MCF 10A (cell line): ENCODE measurements at regions not wholly inside any gene's neighbourhood (a gene's known extent, or its start where the extent isn't known, plus 50 kb on each side); places are given as distances from the start of the nearest gene placed in this dataset.

ENCODE experiments used
- BruUV-seq: library from RNA; stranded (reverse); fragments of 400-500 nt; replicated peaks from 2 replicates; lab custom pipeline; 2021; lab: Mats Ljungman, UMichigan
- CTCF ChIA-PET: fragments of 300-600 bp; sonication (Branson Sonifier 250); formaldehyde crosslinking; extraction: SDS; loops from one replicate; lab custom pipeline; 2021; ENCODE audit warnings: antibody characterized with exemption, inconsistent platforms; lab: Yijun Ruan, JAX
- POLR2A ChIA-PET: fragments of 300-600, 350-650 bp; sonication (Branson Sonifier 250); formaldehyde crosslinking; extraction: SDS; loops from one replicate; lab custom pipeline; 2020; ENCODE audit warnings: antibody characterized with exemption, inconsistent platforms; lab: Yijun Ruan, JAX
- DNase-seq: peaks from one replicate; pipeline ENCODE4 v3.0.0-alpha.2; 2018; ENCODE audit not compliant: unreplicated experiment
- H3K27ac Mint-ChIP-seq: one replicate; pipeline ENCODE4 v1.8.0; 2022; ENCODE audit warnings: mild to moderate bottlenecking, low read depth, mixed read lengths; ENCODE audit not compliant: unreplicated experiment
- H3K27me3 Mint-ChIP-seq: one replicate; pipeline ENCODE4 v1.8.0; 2022; ENCODE audit warnings: mixed read lengths; ENCODE audit not compliant: insufficient read depth, unreplicated experiment
- H3K36me3 Mint-ChIP-seq: one replicate; pipeline ENCODE4 v1.8.0; 2022; ENCODE audit warnings: mild to moderate bottlenecking, moderate library complexity, mixed read lengths; ENCODE audit not compliant: insufficient read depth, unreplicated experiment
- H3K4me1 Mint-ChIP-seq: one replicate; pipeline ENCODE4 v1.8.0; 2022; ENCODE audit warnings: mixed read lengths; ENCODE audit not compliant: insufficient read depth, unreplicated experiment
- H3K4me3 Mint-ChIP-seq: one replicate; pipeline ENCODE4 v1.8.0; 2022; ENCODE audit warnings: mild to moderate bottlenecking, moderate library complexity, mixed read lengths; ENCODE audit not compliant: unreplicated experiment
- H3K9me3 Mint-ChIP-seq: one replicate; pipeline ENCODE4 v1.8.0; 2022; ENCODE audit warnings: mixed read lengths; ENCODE audit not compliant: unreplicated experiment
- CTCF ChIP-seq: fragments of 200-600 bp; IDR thresholded peaks from one replicate; pipeline ENCODE4 v1.8.0; 2022; ENCODE audit warnings: antibody characterized with exemption, mild to moderate bottlenecking; ENCODE audit not compliant: unreplicated experiment
- intact Hi-C: fragments of 100-400 bp; cut with micrococcal nuclease; formaldehyde crosslinking; loops from 2 replicates; pipeline ENCODE4 v1.14.1; 2022

- H3K36me3 Mint-ChIP-seq: no peaks in the 10 kb centered on the region
- POLR2A ChIA-PET: no interaction called here
These were observed 71.7 kb downstream of the GABRA6 start for GRCh38 chr5:161757223-161757622.

GRCh38 chr5:161763571-161763970 lies 78.0 kb downstream of the GABRA6 start:
- DNase-seq: no peak
- no peak for TF ChIP-seq CTCF
- Mint-ChIP-seq H3K27me3 (peaks cover 72% of the 10 kb centered on the region), H3K36me3 (no peaks in the 10 kb centered on the region), H3K4me1 (no peaks in the 10 kb centered on the region), H3K9me3 (no peaks in the 10 kb centered on the region), H3K4me3 (no peak overlapping the region), H3K27ac (no peak overlapping the region)
- ChIA-PET POLR2A (interaction anchor here (0.7 kb wide), 2 partner anchors 18 to 23 kb away, joined by 3 read pairs; no protein-coding TSS in a partner anchor), CTCF (interaction anchor here (0.6 to 1.3 kb wide), 2 partner anchors 9 to 132 kb away, joined by 3 to 4 read pairs; no protein-coding TSS in a partner anchor)
- BruUV-seq: no TSS peak
- intact Hi-C loops: no loop called here

More at GRCh38 chr5:161757223-161757622, 71.7 kb downstream of the GABRA6 start:
- no peak for TF ChIP-seq CTCF
- CTCF ChIA-PET: no interaction called here
- DNase-seq: no peak
- Mint-ChIP-seq H3K27me3 (peaks cover 97% of the 10 kb centered on the region), H3K4me3 (no peak overlapping the region), H3K4me1 (no peaks in the 10 kb centered on the region), H3K9me3 (no peaks in the 10 kb centered on the region), H3K27ac (no peak overlapping the region)
- intact Hi-C loops: no loop called here
- BruUV-seq: no TSS peak

GRCh38 chr5:161765611-161766010 lies 80.1 kb downstream of the GABRA6 start:
- CTCF ChIA-PET: no interaction called here
- intact Hi-C loops: no loop called here
- TF ChIP-seq CTCF: no peak
- Mint-ChIP-seq H3K27me3 (peaks cover 72% of the 10 kb centered on the region), H3K9me3 (no peaks in the 10 kb centered on the region), H3K4me1 (no peaks in the 10 kb centered on the region), H3K4me3 (no peak overlapping the region), H3K27ac (no peak overlapping the region), H3K36me3 (no peaks in the 10 kb centered on the region)
- DNase-seq: no peak
- POLR2A ChIA-PET: no interaction called here
- no TSS peak for BruUV-seq

GRCh38 chr5:161775891-161776290 lies 72.0 kb upstream of the GABRA1 start:
- ChIA-PET CTCF (interaction anchor here (0.6 kb wide), 1 partner anchor 1115 kb away, joined by 5 read pairs; no protein-coding TSS in a partner anchor), POLR2A (no interaction called here)
- H3K27ac Mint-ChIP-seq: no peak overlapping the region
- no peak for DNase-seq
- peaks cover 29% of the 10 kb centered on the region for H3K27me3 Mint-ChIP-seq
- no peak for TF ChIP-seq CTCF
- no TSS peak for BruUV-seq
- H3K9me3 Mint-ChIP-seq: no peaks in the 10 kb centered on the region
- H3K4me3 Mint-ChIP-seq: no peak overlapping the region
- intact Hi-C loops: no loop called here
- H3K4me1 Mint-ChIP-seq: no peaks in the 10 kb centered on the region
- no peaks in the 10 kb centered on the region for H3K36me3 Mint-ChIP-seq
